Body of pancreas (tissue), 4 donors: ENCODE measurements at regions not wholly inside any gene's neighbourhood (a gene's known extent, or its start where the extent isn't known, plus 50 kb on each side); places are given as distances from the start of the nearest gene placed in this dataset.
A peak's percentile ranks its signal among the peaks of the same experiment; 100 is the strongest.
"Not testable (repeated sequence)": the region's sequence is repeated elsewhere in the genome, so short reads cannot be mapped to it uniquely, and the experiment has no call there.

ENCODE experiments used
- ATAC-seq: fragments of 150-250 bp; one replicate; pipeline ENCODE4 v1.9.1; 2016
- DNase-seq, 4 donors: peaks; one replicate each; pipeline ENCODE4 v3.0.0-alpha.2; 2019
- H3K27ac ChIP-seq, 4 donors: fragments of 200-600 bp; sonication (generic); 1 replicate in 3 of 4; 2 replicates in 1 of 4; pipeline versions ENCODE4 v1.5.1 to v1.6.1; 2016 to 2019; ENCODE audit warnings: mild to moderate bottlenecking in 1 of 4, mixed read lengths in 1 of 4, moderate library complexity in 1 of 4
- H3K27me3 ChIP-seq, 2 donors: fragments of 200-600 bp; sonication (generic); one replicate each; pipeline ENCODE4 v1.6.0; 2016; ENCODE audit warnings: mild to moderate bottlenecking in 1 of 2
- H3K36me3 ChIP-seq, 2 donors: fragments of 200-600 bp; sonication (generic); replicated peaks in 1 of 2; 2 replicates each; pipeline ENCODE4 v1.5.1; 2016; ENCODE audit warnings: low read depth in 2 of 2; ENCODE audit not compliant: insufficient read depth in 1 of 2
- H3K4me1 ChIP-seq: fragments of 200-600 bp; sonication (generic); one replicate; pipeline ENCODE4 v1.6.0; 2016
- H3K4me3 ChIP-seq, 2 donors: fragments of 200-600 bp; sonication (generic); 1 replicate in 1 of 2; 2 replicates in 1 of 2; pipeline ENCODE4 v1.5.1; 2016 to 2019
- H3K9me3 ChIP-seq, 3 donors: fragments of 200-600 bp; sonication (generic); 1 replicate in 2 of 3; 2 replicates in 1 of 3; pipeline ENCODE4 v1.5.1; 2016
- POLR2A ChIP-seq, 3 donors: fragments of 450-650 bp; IDR thresholded peaks; one replicate each; pipeline ENCODE4 v1.6.1; 2016; ENCODE audit warnings: antibody characterized with exemption in 3 of 3, mild to moderate bottlenecking in 2 of 3
- WGBS, 2 donors: methylation state at CpG; one replicate each; pipeline ENCODE4 v1.1.5; 2017; 5-methylcytosine and 5-hydroxymethylcytosine counted together
- intact Hi-C: fragments of 100-400 bp; cut with DNase I; formaldehyde crosslinking; loops from one replicate; pipeline ENCODE4 v1.15.1; 2023
- TF ChIP-seq, protein P1 (sequence below), 7 experiments: fragments of 450-650 bp in 4 of 7; fragments of 200-600 bp in 3 of 7; sonication (generic) in 3 of 7; IDR thresholded peaks; one replicate each; pipeline ENCODE4 v1.5.1; 2016 to 2019; ENCODE audit warnings: antibody characterized with exemption in 7 of 7

DNA sequence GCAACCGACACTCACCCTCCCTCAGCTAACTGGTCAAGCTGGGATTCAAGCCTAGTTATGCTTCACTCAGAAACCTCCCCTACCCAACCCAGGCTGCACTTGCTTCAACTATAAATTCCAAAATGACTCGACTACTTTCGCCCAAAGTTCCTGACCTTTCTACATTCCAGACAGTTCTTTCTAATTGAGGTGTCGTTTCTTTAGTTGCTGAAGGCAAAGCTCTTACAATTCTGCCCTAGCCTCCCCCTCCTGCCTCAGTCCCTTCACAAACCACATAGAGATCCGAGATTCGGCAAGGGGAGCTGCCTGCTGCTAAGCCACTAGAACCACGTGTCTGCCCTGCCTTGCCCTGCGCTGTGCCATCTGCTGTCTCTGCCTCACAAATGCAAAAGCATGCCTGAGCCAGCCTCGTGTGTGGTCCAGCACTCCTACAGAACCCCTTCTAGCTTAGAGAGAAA lies 74.7 kb upstream of the SH3GL3 start:
- intact Hi-C loops: no loop called here
- WGBS, 2 donors: 16 to 29% methylated on average over 9 of the region's 9 CpGs
- no peak for ATAC-seq
- TF ChIP-seq, protein P1, sequence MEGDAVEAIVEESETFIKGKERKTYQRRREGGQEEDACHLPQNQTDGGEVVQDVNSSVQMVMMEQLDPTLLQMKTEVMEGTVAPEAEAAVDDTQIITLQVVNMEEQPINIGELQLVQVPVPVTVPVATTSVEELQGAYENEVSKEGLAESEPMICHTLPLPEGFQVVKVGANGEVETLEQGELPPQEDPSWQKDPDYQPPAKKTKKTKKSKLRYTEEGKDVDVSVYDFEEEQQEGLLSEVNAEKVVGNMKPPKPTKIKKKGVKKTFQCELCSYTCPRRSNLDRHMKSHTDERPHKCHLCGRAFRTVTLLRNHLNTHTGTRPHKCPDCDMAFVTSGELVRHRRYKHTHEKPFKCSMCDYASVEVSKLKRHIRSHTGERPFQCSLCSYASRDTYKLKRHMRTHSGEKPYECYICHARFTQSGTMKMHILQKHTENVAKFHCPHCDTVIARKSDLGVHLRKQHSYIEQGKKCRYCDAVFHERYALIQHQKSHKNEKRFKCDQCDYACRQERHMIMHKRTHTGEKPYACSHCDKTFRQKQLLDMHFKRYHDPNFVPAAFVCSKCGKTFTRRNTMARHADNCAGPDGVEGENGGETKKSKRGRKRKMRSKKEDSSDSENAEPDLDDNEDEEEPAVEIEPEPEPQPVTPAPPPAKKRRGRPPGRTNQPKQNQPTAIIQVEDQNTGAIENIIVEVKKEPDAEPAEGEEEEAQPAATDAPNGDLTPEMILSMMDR (IDR thresholded peaks at IDR 0.05): no peak
- TF ChIP-seq POLR2A (IDR thresholded peaks at IDR 0.05): no peak
- no peak for DNase-seq
- H3K4me3 ChIP-seq: no peak overlapping the region
- H3K4me1 ChIP-seq: no peaks in the 10 kb centered on the region
- no peaks in the 10 kb centered on the region for H3K9me3 ChIP-seq
- no peaks in the 10 kb centered on the region for H3K27me3 ChIP-seq
- H3K36me3 ChIP-seq: no peaks in the 10 kb centered on the region
- H3K27ac ChIP-seq: no peak overlapping the region

DNA sequence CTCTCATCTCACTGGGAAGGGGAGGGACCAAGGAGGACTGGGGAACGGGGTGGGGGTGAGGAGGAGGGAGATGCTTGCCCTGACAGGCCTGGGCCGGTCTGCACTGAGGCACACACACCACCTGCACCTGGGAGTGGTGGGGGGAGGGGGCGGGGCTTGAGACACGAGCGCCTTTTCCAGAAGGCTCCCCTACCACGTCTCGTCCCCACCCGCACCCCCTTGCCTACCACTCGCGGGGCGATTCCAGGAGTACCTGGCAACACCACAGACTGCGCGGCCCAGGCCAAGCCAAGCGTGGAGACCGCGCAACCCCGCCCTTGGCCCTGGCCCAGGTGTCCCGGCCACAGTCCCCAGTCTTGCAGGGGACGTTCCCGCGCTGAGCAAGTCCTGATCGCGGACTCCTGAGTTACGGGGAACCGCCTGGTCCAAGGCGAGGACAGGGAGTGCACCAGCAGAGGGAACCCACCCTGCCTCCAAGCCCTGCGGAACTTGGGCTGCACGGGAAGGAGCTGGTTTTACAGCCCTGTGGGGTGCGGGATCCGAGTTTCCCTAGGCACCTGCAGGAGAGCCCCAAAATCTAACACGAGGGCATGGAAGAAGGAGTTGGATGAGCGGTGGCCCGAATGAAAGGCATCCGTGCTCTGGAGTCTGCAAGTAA lies 68.1 kb upstream of the SH3GL3 start:
- DNase-seq (peak in 2 of 4 donors; percentile 9 to 17), ATAC-seq (peak; percentile 24)
- Histone ChIP-seq H3K27ac (no peak overlapping the region), H3K4me3 (no peak overlapping the region), H3K4me1 (peaks cover 8% of the 10 kb centered on the region), H3K27me3 (no peaks in the 10 kb centered on the region), H3K9me3 (no peaks in the 10 kb centered on the region), H3K36me3 (no peaks in the 10 kb centered on the region)
- 4 to 5% methylated on average over 7 to 34 of the region's 34 CpGs for WGBS, 2 donors
- intact Hi-C loops: no loop called here
- TF ChIP-seq POLR2A (IDR thresholded peaks at IDR 0.05): no peak
- TF ChIP-seq, protein P1 (IDR thresholded peaks at IDR 0.05): no peak

DNA sequence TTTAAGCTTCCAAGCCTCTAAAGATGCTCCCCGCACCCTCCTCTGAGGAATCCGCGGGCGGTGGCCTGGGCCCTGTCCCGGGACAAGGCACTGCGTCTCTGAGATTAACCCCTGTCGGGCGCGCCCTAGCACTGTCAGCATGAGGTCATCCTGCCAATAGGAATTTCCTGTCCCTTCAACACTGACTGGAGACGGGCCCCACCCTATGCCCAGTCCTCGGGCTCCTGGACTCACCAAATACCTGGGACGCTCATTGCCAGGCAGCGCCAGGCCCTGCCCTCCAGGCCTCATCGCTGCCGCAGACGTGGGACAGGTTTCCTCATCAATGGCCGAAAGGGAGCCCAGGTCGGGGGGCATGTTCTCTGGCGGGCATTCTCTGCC lies 67.6 kb upstream of the SH3GL3 start:
- DNase-seq: no peak
- Histone ChIP-seq H3K4me1 (peaks cover 8% of the 10 kb centered on the region), H3K27me3 (no peaks in the 10 kb centered on the region), H3K4me3 (no peak overlapping the region), H3K27ac (no peak overlapping the region), H3K9me3 (no peaks in the 10 kb centered on the region), H3K36me3 (no peaks in the 10 kb centered on the region)
- no peak for ATAC-seq
- 25 to 40% methylated on average over 3 to 19 of the region's 19 CpGs for WGBS, 2 donors
- TF ChIP-seq POLR2A (IDR thresholded peaks at IDR 0.05): no peak
- TF ChIP-seq, protein P1 (IDR thresholded peaks at IDR 0.05): no peak
- intact Hi-C loops: no loop called here

DNA sequence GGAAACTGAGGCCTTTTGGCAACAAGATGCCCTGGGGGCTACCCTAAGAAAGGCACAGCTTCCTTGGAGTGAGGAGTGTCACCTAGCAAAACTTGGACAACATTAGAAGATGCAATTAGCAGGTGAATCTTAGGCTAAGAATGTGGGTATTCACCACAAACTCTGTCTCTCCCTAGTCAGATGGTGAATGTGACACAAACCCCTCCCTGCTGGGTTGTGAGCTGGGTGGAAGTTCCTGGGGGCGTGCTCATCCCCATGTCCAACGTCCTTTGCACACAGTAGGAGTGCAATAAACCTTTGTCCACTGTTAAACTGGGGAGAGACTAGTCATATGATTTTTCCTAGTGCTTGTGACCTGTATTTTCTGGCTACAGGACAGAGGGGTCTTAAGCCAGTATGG lies 67.1 kb upstream of the SH3GL3 start:
- no peak for DNase-seq
- no peaks in the 10 kb centered on the region for H3K27me3 ChIP-seq
- no peak overlapping the region for H3K27ac ChIP-seq
- no peaks in the 10 kb centered on the region for H3K9me3 ChIP-seq
- H3K4me3 ChIP-seq: no peak overlapping the region
- H3K36me3 ChIP-seq: no peaks in the 10 kb centered on the region
- WGBS, 2 donors: 14 to 21% methylated on average over 1 to 2 of the region's 2 CpGs
- ATAC-seq: no peak
- TF ChIP-seq, protein P1 (IDR thresholded peaks at IDR 0.05): no peak
- TF ChIP-seq POLR2A (IDR thresholded peaks at IDR 0.05): no peak
- peaks cover 8% of the 10 kb centered on the region for H3K4me1 ChIP-seq
- intact Hi-C loops: no loop called here

DNA sequence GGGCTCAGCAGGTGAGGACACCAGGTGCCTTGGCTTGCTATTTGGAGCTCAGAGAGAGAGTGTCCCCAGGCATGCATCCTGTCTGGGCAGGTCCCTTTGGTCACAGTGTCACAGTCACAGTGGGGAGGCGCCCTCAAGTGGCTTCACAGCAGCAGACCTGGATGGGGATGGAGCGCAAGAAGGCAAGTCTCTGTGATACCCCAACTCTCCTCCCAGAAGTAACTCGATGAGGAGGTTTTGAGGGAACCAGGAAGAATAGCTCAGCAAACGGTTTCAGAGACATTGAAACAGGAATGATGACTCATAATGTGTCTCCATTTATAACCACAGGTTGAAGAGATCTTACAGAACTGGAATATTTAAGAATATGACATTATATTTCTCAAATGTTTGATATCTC lies 66.5 kb upstream of the SH3GL3 start:
- Histone ChIP-seq H3K27me3 (no peaks in the 10 kb centered on the region), H3K36me3 (no peaks in the 10 kb centered on the region), H3K4me1 (peaks cover 8% of the 10 kb centered on the region), H3K9me3 (no peaks in the 10 kb centered on the region), H3K4me3 (no peak overlapping the region), H3K27ac (no peak overlapping the region)
- TF ChIP-seq, protein P1 (IDR thresholded peaks at IDR 0.05): peak in 6 of 7 experiments; percentile 15 to 52 (median 48)
- TF ChIP-seq POLR2A (IDR thresholded peaks at IDR 0.05): no peak
- ATAC-seq (peak; percentile 52), DNase-seq (peak; percentile 40 to 59 (median 50))
- WGBS, 2 donors: 9 to 20% methylated on average over 4 of the region's 4 CpGs
- intact Hi-C loops: no loop called here

DNA sequence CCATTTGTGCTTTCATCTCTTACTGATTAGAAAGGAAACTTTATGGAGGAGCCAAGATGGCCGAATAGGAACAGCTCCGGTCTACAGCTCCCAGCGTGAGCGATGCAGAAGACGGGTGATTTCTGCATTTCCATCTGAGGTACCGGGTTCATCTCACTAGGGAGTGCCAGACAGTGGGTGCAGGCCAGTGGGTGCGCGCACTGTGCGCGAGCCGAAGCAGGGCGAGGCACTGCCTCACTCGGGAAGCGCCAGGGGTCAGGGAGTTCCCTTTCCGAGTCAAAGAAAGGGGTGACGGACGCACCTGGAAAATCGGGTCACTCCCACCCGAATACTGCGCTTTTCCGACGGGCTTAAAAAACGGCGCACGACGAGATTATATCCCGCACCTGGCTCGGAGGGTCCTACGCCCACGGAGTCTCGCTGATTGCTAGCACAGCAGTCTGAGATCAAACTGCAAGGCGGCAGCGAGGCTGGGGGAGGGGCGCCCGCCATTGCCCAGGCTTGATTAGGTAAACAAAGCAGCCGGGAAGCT lies 63.5 kb upstream of the SH3GL3 start:
- ATAC-seq, H3K9me3 ChIP-seq, H3K4me1 ChIP-seq, DNase-seq, H3K27ac ChIP-seq, H3K36me3 ChIP-seq, intact Hi-C loops, H3K4me3 ChIP-seq, H3K27me3 ChIP-seq: not testable (repeated sequence)
- 75 to 83% methylated on average over 24 to 29 of the region's 36 CpGs for WGBS, 2 donors
